Endothelial cell (in vitro differentiated cells): ENCODE measurements at regions not wholly inside any gene's neighbourhood (a gene's known extent, or its start where the extent isn't known, plus 50 kb on each side); places are given as distances from the start of the nearest gene placed in this dataset.

Source experiments
- DNase-seq: peaks from one replicate; pipeline ENCODE4 v3.0.0; 2021; ENCODE audit warnings: low spot score
- H3K27ac Mint-ChIP-seq: one replicate; pipeline ENCODE4 v1.8.0; 2021; ENCODE audit warnings: mixed read lengths, inconsistent platforms; ENCODE audit not compliant: unreplicated experiment
- H3K27me3 Mint-ChIP-seq: one replicate; pipeline ENCODE4 v1.8.0; 2021; ENCODE audit warnings: mild to moderate bottlenecking, moderate library complexity, mixed read lengths, inconsistent platforms; ENCODE audit not compliant: unreplicated experiment
- H3K36me3 Mint-ChIP-seq: one replicate; pipeline ENCODE4 v1.8.0; 2021; ENCODE audit warnings: mild to moderate bottlenecking, low read depth, mixed read lengths, inconsistent platforms; ENCODE audit not compliant: unreplicated experiment
- H3K4me1 Mint-ChIP-seq: one replicate; pipeline ENCODE4 v1.8.0; 2021; ENCODE audit warnings: mild to moderate bottlenecking, mixed read lengths, inconsistent platforms; ENCODE audit not compliant: unreplicated experiment
- H3K4me3 Mint-ChIP-seq: one replicate; pipeline ENCODE4 v1.8.0; 2021; ENCODE audit warnings: mild to moderate bottlenecking, mixed read lengths, inconsistent platforms; ENCODE audit not compliant: unreplicated experiment
- H3K9me3 Mint-ChIP-seq: one replicate; pipeline ENCODE4 v1.8.0; 2021; ENCODE audit warnings: mixed read lengths, inconsistent platforms; ENCODE audit not compliant: unreplicated experiment
- TF ChIP-seq, protein P1 (sequence below): fragments of 200-600 bp; sonication (generic); IDR thresholded peaks from one replicate; pipeline ENCODE4 v1.5.0; 2021; ENCODE audit warnings: antibody characterized with exemption; ENCODE audit not compliant: unreplicated experiment

DNA sequence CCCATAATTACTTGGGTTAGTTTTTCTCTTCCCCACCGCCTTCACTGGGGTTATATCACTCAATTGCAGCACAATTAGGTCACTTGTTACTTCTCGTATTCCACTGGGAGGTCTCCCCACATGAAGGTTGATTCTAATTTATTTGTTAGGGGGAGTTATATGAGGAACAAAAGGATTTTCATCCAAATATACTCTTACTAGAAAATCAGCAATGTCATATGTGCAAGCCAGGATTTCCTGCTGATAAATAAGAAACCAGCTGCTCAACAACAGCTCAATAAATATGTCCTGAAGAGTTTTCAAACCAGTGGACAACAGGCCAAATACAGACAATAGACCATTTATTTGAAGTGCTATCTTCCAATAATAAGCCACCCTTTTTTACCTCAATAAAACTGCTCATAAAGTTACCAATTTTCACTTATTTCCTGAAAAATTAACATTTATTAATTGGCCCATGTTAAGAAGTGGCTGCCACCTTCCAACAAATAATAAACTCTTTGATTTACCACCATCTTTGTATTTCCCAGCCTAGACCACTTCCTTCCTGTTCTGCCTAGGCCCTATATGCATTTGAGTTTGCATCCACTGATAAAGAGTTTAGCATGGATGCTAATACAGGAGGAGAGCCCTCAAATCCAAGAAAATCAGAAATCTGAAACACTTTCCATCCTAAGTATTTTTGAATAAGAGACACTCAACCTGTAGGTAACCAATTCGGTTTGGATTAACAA is 184.4 kb upstream of the SLC39A10 start:
- TF ChIP-seq, protein P1, sequence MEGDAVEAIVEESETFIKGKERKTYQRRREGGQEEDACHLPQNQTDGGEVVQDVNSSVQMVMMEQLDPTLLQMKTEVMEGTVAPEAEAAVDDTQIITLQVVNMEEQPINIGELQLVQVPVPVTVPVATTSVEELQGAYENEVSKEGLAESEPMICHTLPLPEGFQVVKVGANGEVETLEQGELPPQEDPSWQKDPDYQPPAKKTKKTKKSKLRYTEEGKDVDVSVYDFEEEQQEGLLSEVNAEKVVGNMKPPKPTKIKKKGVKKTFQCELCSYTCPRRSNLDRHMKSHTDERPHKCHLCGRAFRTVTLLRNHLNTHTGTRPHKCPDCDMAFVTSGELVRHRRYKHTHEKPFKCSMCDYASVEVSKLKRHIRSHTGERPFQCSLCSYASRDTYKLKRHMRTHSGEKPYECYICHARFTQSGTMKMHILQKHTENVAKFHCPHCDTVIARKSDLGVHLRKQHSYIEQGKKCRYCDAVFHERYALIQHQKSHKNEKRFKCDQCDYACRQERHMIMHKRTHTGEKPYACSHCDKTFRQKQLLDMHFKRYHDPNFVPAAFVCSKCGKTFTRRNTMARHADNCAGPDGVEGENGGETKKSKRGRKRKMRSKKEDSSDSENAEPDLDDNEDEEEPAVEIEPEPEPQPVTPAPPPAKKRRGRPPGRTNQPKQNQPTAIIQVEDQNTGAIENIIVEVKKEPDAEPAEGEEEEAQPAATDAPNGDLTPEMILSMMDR: no peak
- H3K4me3 Mint-ChIP-seq: no peak overlapping the region
- H3K9me3 Mint-ChIP-seq: no peaks in the 10 kb centered on the region
- no peaks in the 10 kb centered on the region for H3K36me3 Mint-ChIP-seq
- no peak for DNase-seq
- H3K27me3 Mint-ChIP-seq: no peaks in the 10 kb centered on the region
- peaks cover 7% of the 10 kb centered on the region for H3K4me1 Mint-ChIP-seq
- no peak overlapping the region for H3K27ac Mint-ChIP-seq

DNA sequence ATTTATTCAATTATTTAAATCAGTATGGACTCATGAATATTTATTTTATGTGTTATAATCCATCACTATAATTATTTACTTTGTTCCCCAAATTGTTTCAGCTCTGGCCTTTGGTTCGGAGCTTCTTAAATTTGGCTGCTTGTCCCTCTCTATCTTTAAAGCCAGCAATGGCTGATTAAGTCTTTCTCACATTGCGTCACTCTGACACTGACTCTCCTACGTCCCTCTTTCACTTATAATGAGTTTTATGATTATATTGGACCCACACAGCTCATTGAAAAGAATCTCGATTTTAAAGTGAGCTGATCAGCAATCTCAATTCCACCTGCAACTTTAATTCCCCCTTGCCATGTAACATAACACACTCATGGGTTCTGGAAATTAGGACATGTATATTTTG is 185.2 kb upstream of the SLC39A10 start:
- TF ChIP-seq, protein P1: no peak
- H3K4me3 Mint-ChIP-seq: no peak overlapping the region
- no peak overlapping the region for H3K27ac Mint-ChIP-seq
- no peak for DNase-seq
- peaks cover 7% of the 10 kb centered on the region for H3K4me1 Mint-ChIP-seq
- no peaks in the 10 kb centered on the region for H3K36me3 Mint-ChIP-seq
- no peaks in the 10 kb centered on the region for H3K27me3 Mint-ChIP-seq
- no peaks in the 10 kb centered on the region for H3K9me3 Mint-ChIP-seq

DNA sequence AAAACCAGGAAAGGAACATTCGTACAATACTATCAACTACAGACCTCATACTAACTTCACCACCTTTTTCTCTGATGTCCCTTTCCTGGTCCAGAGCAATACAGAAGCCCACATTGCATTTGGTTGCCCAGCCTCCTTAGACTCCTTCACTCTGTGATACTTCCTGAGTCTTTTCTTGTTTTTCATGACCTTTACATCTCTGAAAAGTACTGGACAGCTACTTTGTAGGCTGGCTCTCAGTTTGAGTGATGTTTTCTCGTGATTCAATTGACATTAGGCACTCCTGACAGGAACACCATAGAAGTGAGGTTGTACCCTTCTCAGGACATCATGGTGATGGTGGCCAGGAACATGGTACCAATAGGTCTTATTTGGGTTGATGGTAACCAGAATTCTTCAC is 185.9 kb upstream of the SLC39A10 start:
- TF ChIP-seq, protein P1: no peak
- H3K4me3 Mint-ChIP-seq: no peak overlapping the region
- no peak overlapping the region for H3K27ac Mint-ChIP-seq
- peaks cover 7% of the 10 kb centered on the region for H3K4me1 Mint-ChIP-seq
- no peak for DNase-seq
- H3K36me3 Mint-ChIP-seq: no peaks in the 10 kb centered on the region
- no peaks in the 10 kb centered on the region for H3K27me3 Mint-ChIP-seq
- no peaks in the 10 kb centered on the region for H3K9me3 Mint-ChIP-seq

DNA sequence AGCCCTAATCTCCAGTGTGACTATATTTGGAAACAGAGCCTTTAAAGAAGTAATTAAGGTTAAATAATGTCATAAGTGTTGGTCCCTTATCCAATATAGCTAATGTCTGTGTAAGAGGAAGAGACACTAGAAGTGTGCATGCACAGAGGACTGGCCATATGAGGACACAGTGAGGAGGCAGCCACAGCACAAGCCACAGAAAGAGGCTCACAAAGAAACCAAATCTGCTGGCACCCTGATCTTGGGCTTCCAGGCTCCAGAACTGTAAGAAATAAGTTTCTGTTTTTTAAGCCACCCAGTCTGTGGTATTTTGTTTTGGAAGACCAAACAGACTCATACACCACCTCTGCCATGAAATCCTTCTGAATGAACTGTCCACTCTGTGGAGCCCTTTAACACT is 186.4 kb upstream of the SLC39A10 start:
- Mint-ChIP-seq H3K27me3 (no peaks in the 10 kb centered on the region), H3K4me3 (no peak overlapping the region), H3K36me3 (no peaks in the 10 kb centered on the region), H3K9me3 (no peaks in the 10 kb centered on the region), H3K27ac (no peak overlapping the region), H3K4me1 (peaks cover 6% of the 10 kb centered on the region)
- no peak for DNase-seq
- TF ChIP-seq, protein P1: no peak

DNA sequence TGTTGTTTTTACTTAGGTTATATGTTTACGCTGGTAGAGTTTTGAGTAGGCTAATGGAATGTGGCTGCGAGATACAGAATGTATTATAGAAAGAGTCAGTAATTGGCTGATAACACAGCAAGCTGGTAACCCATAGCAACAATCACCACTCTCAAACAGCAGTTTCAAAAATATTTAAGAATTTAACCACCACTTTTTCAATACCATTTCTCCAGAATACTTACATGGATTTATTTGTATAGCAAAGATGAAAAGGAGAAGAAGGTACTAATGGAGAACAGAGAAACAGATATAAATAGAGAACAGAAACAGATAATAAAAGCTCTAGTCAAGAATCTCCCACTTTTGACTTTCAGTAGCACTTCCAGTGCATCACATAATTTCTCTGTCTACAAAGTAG is 188.3 kb upstream of the SLC39A10 start:
- H3K27me3 Mint-ChIP-seq: no peaks in the 10 kb centered on the region
- no peaks in the 10 kb centered on the region for H3K9me3 Mint-ChIP-seq
- H3K4me1 Mint-ChIP-seq: no peaks in the 10 kb centered on the region
- H3K4me3 Mint-ChIP-seq: no peak overlapping the region
- no peak for DNase-seq
- no peak overlapping the region for H3K27ac Mint-ChIP-seq
- H3K36me3 Mint-ChIP-seq: no peaks in the 10 kb centered on the region
- TF ChIP-seq, protein P1: no peak
